ENCODE measurements at regions not wholly inside any gene's neighbourhood (a gene's known extent, or its start where the extent isn't known, plus 50 kb on each side); places are given as distances from the start of the nearest gene placed in this dataset.

DNA sequence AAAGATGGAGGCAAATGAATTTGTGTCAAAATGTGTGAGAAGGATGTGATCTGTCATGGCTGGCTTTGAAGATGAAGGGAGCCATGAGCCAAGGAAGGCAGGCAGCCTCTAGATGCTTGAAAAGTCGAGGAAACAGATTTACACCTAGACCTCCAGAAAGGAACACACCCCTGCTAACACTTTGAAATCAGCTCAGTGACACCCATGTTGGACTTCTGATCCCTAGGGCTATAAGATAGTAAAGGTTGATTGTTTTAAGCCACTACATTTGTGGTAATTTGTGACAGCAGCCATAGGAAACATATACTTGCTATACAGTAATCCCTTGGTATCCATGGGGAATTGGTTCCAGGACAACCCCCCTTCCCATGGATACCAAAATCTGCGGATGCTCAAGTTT is 80.5 kb upstream of the DYRK2 start:
- Histone ChIP-seq H3K27me3 (no peaks in the 10 kb centered on the region), H3K27ac (no peak overlapping the region), H3K4me3 (no peak overlapping the region), H3K9me3 (peaks cover 0 to 16% of the 10 kb centered on the region in 2 donors), H3K4me1 (no peaks in the 10 kb centered on the region), H3K36me3 (no peaks in the 10 kb centered on the region)
- TF ChIP-seq, protein P1, sequence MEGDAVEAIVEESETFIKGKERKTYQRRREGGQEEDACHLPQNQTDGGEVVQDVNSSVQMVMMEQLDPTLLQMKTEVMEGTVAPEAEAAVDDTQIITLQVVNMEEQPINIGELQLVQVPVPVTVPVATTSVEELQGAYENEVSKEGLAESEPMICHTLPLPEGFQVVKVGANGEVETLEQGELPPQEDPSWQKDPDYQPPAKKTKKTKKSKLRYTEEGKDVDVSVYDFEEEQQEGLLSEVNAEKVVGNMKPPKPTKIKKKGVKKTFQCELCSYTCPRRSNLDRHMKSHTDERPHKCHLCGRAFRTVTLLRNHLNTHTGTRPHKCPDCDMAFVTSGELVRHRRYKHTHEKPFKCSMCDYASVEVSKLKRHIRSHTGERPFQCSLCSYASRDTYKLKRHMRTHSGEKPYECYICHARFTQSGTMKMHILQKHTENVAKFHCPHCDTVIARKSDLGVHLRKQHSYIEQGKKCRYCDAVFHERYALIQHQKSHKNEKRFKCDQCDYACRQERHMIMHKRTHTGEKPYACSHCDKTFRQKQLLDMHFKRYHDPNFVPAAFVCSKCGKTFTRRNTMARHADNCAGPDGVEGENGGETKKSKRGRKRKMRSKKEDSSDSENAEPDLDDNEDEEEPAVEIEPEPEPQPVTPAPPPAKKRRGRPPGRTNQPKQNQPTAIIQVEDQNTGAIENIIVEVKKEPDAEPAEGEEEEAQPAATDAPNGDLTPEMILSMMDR (IDR thresholded peaks at IDR 0.05): no peak
- DNase-seq (ENCODE audit: low spot score): no peak

DNA sequence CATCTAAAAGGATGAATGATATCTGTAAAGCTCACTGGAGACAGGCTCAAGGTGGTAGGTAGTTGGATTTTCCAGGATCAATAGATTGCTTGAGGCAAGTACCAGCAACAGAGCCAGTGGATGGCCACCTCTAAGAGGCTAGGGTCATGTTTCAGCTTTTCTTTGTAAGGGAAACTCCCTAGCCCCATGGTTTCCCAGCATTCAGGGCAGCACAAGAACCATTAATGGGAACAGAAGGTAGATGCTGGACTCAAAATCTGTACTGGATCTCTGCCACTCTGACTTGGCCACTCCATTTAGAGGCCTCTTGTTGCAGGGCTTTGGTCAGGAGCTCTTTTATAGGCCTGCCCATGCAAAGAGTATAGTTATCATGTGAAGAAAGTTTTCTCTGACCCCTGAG is 76.1 kb upstream of the DYRK2 start:
- TF ChIP-seq, protein P1 (IDR thresholded peaks at IDR 0.05): no peak
- no peak for DNase-seq (ENCODE audit: low spot score)

DNA sequence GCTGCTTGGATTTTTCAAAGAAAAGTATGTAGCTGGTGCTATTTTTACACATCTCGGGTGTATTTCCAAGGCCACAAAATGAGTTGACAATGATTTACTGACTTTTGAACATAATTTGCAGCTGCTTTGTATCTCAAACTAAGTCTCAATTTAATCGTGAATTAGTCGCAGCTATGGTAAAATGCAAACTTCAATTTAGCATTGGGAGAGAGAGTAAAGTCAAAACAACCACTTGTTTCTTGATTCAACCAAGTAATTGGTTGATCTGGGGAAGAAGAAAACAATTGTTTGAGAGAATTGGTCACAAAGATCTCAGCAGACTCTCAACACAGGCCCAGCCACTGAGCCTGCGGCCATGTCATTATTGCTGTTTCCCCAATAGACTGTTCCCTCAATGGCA is 75.0 kb upstream of the DYRK2 start:
- no peaks in the 10 kb centered on the region for H3K27me3 ChIP-seq
- H3K4me1 ChIP-seq: no peaks in the 10 kb centered on the region
- no peaks in the 10 kb centered on the region for H3K36me3 ChIP-seq
- no peaks in the 10 kb centered on the region for H3K9me3 ChIP-seq
- TF ChIP-seq, protein P1 (IDR thresholded peaks at IDR 0.05): no peak
- DNase-seq (ENCODE audit: low spot score): no peak
- no peak overlapping the region for H3K4me3 ChIP-seq
- H3K27ac ChIP-seq: no peak overlapping the region

More for the DNA sequence above, 76.1 kb upstream of the DYRK2 start:
- Histone ChIP-seq H3K27ac (no peak overlapping the region), H3K4me1 (no peaks in the 10 kb centered on the region), H3K27me3 (no peaks in the 10 kb centered on the region), H3K4me3 (no peak overlapping the region), H3K9me3 (no peaks in the 10 kb centered on the region), H3K36me3 (no peaks in the 10 kb centered on the region)

DNA sequence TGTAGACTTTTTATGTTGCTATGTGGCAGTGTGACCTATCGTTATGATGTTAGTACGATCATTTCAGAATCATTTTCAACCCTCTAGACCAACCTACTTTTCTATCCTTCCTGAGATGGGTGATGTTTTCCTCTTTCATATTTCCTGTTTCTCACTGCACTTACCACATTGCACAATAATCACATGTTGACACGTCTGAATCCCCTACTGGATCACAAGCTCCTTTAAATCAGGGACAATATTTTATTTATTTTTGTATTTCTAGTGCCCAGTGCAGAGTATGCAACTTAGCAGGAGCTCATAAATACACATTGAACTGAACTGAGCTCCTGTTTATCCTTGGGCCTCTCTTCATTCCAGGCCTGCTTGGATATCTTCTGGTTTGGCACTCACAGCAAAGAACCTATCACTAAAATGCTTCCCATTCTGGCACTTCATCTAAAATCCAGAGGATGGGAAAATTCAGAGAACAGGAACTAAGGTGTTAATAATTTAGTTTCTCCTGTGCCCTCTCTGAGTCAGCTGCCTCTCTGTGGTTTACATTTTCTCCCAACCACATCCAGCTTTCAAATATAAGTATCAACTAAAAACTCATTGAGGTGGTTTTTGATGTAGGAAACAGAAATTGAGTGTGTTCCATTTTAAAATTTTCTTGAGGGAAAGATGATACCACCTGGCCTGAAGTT is 69.4 kb upstream of the DYRK2 start:
- Histone ChIP-seq H3K27me3 (no peaks in the 10 kb centered on the region), H3K27ac (no peak overlapping the region), H3K4me1 (no peaks in the 10 kb centered on the region), H3K9me3 (no peaks in the 10 kb centered on the region), H3K4me3 (no peak overlapping the region), H3K36me3 (no peaks in the 10 kb centered on the region)
- DNase-seq (ENCODE audit: low spot score): no peak
- TF ChIP-seq, protein P1 (IDR thresholded peaks at IDR 0.05): no peak

DNA sequence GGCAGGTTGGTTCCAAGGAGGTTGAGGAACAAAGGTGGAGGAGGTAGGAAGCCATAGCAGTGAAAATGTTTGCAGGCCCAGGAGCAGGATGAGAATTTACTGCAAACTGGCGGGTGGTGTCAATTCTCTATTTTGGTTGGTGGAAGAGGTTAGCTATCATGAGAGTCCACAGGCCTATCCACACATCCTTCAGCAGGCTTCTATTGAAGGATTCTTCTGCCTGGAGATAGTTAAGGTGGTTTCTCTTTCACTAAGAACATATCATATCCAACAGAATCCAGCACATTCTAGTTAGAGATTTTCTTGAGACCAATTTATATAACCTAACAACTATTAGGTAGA is 68.9 kb upstream of the DYRK2 start:
- no peak overlapping the region for H3K27ac ChIP-seq
- H3K27me3 ChIP-seq: no peaks in the 10 kb centered on the region
- no peaks in the 10 kb centered on the region for H3K4me1 ChIP-seq
- no peaks in the 10 kb centered on the region for H3K9me3 ChIP-seq
- H3K4me3 ChIP-seq: no peak overlapping the region
- no peaks in the 10 kb centered on the region for H3K36me3 ChIP-seq
- no peak for DNase-seq (ENCODE audit: low spot score)
- TF ChIP-seq, protein P1 (IDR thresholded peaks at IDR 0.05): no peak

DNA sequence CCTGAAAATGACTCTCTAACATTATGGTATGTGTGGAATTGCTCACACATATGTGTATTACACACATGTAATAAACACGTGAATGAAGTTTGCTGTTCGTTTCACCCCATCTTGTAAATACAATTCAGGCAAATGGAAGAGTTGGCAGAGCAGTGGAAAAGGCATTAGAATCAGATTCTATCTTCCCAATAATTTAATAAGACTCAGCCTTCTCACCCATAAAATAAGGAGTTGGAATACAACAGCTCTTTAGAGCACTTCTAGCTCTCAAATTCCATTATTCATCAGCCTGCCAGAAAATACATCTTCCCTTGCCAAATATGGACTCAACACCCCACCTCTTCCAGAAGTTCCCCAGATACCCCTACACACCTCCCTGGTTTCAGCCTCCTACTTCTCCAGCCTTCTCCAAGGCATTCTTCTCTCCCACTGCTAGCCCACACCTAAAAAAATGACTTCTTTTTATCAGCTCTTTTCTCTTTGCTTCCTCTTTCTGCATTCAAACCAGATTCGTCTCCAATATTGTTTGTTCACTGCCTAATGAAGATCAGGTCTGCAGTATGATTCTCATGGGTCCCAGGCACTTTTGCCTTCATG is 66.2 kb upstream of the DYRK2 start:
- Histone ChIP-seq H3K4me1 (no peaks in the 10 kb centered on the region), H3K4me3 (no peak overlapping the region), H3K9me3 (no peaks in the 10 kb centered on the region), H3K27ac (no peak overlapping the region), H3K36me3 (no peaks in the 10 kb centered on the region), H3K27me3 (no peaks in the 10 kb centered on the region)
- TF ChIP-seq, protein P1 (IDR thresholded peaks at IDR 0.05): no peak
- no peak for DNase-seq (ENCODE audit: low spot score)
